GM21737 (cell line): ENCODE measurements at regions not wholly inside any gene's neighbourhood (a gene's known extent, or its start where the extent isn't known, plus 50 kb on each side); places are given as distances from the start of the nearest gene placed in this dataset.
A peak's percentile ranks its signal among the peaks of the same experiment; 100 is the strongest.
"Not testable (repeated sequence)": the region's sequence is repeated elsewhere in the genome, so short reads cannot be mapped to it uniquely, and the experiment has no call there.

Source experiments
- ATAC-seq: cut with Tn5 transposase; IDR thresholded peaks from one replicate; pipeline ENCODE4 v1.9.1; 2021; ENCODE audit warnings: mild to moderate bottlenecking, moderate library complexity; ENCODE audit not compliant: unreplicated experiment

GRCh38 chr11:100578831-100579311 is 108.2 kb upstream of the ARHGAP42 start:
- no peak for ATAC-seq

DNA sequence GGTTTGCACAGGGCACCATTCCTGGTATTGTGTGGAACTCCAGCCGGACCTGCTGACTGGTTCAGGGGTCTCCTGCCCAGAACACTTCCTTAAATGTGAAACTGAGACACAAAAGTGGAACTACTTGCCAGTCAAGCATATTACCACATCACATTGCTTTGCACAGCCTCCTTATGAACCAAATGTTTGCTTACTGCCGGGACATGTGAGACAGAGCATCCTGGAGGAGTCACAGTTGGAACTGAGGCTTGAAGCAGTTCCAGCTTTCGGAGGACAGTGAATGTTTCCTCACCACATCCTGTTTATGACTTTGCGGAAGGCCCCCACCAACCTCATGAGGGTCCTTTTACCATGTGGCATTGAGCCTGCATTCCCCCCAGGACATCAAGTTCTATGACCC is 105.8 kb upstream of the ARHGAP42 start:
- ATAC-seq, result no peak

- no peak for ATAC-seq
Measured at GRCh38 chr11:100584201-100584985, 102.7 kb upstream of the ARHGAP42 start.

- ATAC-seq, result no peak
Measured at GRCh38 chr11:100585728-100586127, 101.4 kb upstream of the ARHGAP42 start.

GRCh38 chr11:100586361-100587101 is 100.6 kb upstream of the ARHGAP42 start:
- no peak for ATAC-seq

DNA sequence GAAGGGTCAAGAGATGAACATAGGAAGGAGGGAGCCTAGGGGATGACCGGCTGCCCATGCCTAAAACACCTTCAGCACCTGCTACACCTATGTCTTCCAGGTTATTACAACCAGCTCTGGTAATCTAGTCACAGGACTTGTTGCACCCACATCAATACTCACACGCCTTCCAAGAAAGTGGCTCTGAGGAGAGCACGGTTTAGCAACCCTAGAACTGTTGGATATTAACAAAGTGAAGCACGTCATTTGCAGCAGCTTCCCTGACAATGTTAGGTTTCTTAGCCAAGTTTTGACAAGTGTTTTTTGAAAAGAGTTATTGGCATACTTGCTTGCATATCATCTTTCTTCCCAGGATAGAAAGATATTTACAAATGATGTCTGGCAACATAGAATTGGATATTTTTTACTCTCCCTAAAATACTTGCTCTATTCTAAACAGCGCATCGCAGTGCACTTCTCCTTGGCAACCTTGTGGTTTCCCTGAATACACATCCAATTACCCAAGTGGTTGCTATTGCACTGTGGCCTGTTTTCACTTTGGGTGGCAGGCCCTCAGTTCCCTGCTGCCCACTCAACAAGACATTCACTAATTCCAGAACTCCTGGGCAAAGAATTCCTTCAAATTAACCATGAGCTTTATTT is 94.3 kb upstream of the ARHGAP42 start:
- no peak for ATAC-seq

DNA sequence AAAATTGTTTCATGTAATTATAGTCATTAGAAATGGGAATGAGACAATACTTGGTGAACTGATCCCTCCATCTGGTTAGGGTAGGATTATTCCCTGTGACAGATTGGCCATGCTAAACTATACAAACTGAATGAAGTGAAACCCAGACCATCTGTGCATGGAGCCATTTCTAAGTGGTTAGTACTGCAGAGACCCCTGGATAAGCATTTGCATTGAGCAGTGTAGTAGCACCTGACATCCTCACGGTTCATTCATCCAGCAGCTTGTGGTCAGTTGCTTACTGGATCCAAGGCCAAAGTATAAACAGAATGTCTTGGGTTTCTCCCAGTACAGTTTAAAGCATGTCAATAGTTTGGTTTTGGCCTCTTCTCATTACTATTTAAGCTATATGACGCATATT is 93.8 kb upstream of the ARHGAP42 start:
- no peak for ATAC-seq

DNA sequence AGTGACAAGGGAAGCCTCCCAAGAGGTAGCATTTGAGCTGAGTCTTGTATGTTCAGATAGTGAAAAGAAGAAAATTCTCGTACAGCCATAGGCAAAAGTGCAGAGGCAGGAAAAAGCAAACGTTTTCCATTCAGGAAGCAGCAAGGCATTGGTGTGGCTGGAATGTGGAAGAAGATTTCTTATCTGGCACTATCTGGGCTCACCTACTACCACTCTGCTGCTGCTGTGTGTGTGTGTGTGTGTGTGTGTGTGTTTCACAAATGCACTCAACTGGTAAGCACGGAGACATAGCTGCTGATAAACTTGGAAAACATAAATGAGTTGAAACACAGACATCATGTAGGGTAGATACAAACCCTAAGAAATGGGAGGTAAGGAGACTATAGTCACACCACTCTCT is 92.8 kb upstream of the ARHGAP42 start:
- no peak for ATAC-seq

DNA sequence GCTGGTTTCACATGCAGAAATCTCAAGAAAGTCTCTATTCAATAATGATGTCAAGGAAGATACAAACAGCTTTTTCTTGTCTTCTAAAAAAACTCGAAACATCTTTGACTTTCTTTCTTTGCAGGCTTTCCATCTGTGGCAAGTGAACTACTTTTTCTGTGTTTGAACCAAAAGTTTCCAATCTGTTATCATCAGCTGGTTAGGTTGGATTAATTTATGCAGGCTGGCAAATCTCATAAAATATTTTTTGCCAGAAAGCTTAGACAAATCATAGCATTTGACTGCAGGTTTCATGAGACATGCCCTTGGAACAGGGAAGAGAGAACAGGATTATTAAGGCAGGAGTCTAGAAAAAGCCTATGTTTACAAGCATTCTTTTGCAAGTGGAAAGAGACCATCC is 86.1 kb upstream of the ARHGAP42 start:
- no peak for ATAC-seq

- no peak for ATAC-seq
Measured at GRCh38 chr11:100602716-100603115, 84.4 kb upstream of the ARHGAP42 start.

- not testable (repeated sequence) for ATAC-seq
Measured at GRCh38 chr11:100607761-100608160, 79.3 kb upstream of the ARHGAP42 start.

DNA sequence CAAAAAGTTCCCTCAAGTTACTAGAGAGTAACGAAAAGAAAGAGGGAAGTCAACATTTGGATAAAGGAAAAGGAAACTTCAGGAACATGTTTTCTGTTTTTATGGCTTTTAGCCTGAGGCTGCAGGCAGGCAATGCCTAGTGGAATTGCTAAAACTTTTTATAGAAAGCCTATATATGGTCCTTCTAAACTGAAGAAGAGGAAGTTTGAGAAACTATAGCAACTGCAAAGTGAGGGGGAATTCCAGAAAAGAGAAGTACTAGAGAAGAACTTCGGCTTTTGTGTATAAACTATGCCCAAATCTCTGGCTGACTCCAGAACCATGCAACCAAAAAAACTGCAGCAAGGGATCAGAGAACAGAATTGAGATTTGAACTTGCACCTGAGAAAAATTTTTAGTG is 74.3 kb upstream of the ARHGAP42 start:
- peak; percentile 54 for ATAC-seq

GRCh38 chr11:100618914-100619313 is 68.2 kb upstream of the ARHGAP42 start:
- no peak for ATAC-seq

DNA sequence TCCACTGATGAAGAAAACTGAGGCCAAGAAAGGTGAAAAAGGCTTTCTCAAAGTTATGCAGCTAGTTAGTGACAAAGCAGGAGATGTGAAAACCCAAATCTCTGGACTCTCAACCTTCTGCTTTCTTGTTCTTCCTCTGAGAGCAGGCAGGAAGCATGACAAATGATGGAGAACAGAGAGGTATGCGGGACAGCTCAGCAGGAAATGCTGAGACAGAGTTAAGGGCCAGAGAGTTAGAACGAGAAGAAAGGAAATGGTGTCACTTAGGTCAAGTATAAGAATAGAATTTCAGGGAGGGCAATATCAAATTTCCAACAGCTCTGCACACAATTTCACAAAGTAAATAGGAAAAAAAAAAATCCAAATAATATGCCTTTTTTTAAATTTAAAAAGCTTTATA is 67.6 kb upstream of the ARHGAP42 start:
- no peak for ATAC-seq

- ATAC-seq, result no peak
Measured at GRCh38 chr11:100622404-100622803, 64.7 kb upstream of the ARHGAP42 start.

- ATAC-seq, result no peak
Measured at GRCh38 chr11:100624346-100624745, 62.7 kb upstream of the ARHGAP42 start.

DNA sequence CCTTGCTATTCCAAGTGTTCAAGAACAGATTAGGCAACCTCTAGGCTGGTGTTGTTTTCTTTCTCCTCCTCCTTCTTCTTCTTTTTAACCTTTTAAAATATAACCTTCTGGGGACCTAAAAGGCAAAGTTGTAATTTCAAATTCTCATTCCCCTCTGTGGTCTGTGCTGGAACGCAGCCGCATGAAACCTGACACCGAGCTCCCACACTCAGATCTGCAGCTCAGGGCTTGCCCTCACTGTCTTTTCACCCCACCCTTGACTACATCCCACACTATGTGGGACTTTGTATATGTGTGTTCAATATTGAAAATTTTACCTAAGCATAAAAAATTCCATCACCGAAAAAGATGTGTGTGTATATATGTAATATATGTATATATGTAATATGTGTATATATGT is 62.0 kb upstream of the ARHGAP42 start:
- ATAC-seq, result no peak

DNA sequence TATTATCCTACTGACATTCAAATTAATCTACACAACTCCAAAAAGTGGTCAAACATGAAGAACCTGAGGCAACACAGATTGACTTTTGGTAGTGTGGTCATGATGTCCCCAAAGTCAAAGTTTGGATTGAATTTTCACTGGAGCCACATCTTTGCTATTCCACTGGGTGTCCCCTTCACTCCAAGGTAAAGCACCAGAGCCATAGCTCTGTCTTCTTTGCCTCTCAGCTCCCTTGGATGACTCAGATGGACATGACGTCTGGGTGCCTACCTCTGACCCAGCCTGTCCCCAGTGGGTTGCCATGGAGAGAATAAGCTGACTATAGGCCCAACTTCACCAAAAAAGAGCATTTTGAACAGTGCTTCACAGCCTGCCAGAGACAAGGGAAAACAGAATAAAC is 57.4 kb upstream of the ARHGAP42 start:
- ATAC-seq, result no peak

DNA sequence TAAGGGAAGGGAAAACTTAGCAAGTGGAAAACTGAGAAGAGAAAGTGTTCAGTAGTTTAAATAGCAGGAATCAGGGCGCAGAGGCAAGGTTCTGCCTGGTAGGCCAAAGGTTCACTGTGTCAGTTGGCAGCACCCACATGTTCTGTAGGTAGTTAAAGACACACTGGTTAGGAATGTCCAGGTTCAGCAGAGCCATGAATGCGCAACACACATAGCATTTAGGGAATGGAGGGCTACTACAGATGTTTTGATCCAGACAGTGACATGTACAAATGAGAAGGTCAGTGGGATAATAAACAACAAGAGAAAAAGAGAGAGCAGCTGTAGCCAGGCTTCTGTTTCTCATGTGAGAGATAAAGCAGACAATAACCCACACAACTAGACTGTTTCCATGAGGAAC is 56.2 kb upstream of the ARHGAP42 start:
- no peak for ATAC-seq

- ATAC-seq, result no peak
Measured at GRCh38 chr11:100631316-100631715, 55.8 kb upstream of the ARHGAP42 start.

DNA sequence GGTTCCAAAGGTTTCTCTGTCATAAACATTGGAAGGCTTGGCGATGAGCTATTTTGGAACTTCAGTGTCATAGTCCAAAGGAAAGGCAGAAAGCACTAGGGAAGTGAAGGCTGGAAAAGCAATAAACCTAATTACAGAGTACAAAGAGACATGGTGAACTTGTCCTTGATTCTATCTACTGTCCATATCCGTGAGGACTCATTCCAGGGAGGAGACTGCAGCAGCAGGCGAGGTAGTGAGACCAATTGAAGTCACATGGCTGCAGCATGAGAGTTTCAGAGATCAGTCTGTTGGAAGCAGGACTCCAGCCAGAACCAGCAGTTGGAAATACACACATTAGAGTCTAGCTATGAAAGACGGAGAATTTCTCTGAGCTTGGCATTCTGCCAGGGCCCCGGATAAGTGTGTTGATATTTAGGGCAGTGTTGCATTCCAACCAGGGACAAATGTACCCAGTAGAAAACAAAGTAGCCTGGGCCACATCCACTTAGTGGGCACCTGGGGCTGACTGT is 54.1 kb upstream of the ARHGAP42 start:
- ATAC-seq, result no peak

DNA sequence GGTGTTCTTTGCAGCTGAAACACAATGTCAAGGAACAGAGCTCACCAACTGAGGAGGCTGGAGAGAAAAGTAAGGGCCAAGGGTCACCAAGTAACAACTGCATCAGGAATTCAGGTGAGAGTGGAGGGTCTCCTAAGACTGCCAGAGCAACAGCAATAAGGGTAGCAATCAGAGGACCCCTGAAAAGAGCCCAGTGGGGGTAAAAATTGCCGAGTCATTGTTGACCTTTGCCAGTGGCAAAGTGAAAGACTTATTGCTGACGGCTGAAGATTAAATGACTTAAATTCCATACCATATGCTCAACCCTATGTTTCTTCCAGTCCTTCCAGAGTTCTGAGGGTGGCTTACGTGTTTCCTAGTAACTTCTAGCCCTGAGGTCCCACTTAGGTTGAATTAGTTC is 51.9 kb upstream of the ARHGAP42 start:
- ATAC-seq, result no peak
